SIG-M5 (cell line): ENCODE measurements at regions not wholly inside any gene's neighbourhood (a gene's known extent, or its start where the extent isn't known, plus 50 kb on each side); places are given as distances from the start of the nearest gene placed in this dataset.
"Not testable (repeated sequence)": the region's sequence is repeated elsewhere in the genome, so short reads cannot be mapped to it uniquely, and the experiment has no call there.

Experiments
- DNase-seq: peaks from one replicate; lab custom pipeline; 2025; lab: John Stamatoyannopoulos, UW

GRCh38 chr4:120200573-120201110 is 134.0 kb upstream of the MAD2L1 start:
- not testable (repeated sequence) for DNase-seq

DNA sequence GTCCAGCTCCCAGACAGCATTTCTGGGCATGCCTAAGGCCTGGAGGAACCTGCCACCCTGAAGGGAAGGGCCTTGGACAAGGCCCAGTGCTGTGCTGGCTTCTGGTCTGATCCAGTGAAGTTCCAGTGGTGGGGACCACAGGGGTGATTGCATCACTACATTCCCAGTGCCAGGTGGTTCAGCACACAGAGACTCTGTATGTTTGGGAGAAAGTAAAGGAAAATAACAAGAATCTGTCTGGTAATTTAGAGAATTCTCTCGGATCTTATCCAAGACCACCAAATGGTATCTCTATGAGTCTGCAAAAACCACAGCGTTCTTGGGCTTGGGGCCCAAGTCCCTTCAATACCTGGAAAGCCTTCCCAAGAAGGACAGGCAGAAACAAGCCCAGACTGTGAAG is 131.8 kb upstream of the MAD2L1 start:
- no peak for DNase-seq

GRCh38 chr4:120177603-120178002 is 111.0 kb upstream of the MAD2L1 start:
- no peak for DNase-seq

DNA sequence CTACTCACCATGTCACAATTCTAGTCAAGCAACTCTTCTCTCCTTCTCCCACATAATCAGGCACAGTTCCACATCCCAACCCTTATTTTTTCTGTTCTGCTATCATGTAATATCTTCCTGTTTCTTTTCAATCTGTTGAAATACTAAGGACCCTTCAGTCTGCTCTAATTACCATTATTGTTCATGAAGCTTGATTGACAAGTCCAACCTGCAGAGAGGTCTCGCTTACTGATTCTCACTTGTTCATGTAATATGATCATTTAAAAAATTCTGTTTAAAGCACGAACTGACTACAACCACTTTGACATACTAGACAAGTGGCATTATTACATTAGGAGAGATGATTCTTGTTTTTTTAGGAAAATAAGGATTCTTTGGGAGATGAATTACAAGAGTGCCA is 108.6 kb upstream of the MAD2L1 start:
- DNase-seq: no peak

GRCh38 chr4:120163895-120164294 is 97.2 kb upstream of the MAD2L1 start:
- DNase-seq: no peak

- DNase-seq: no peak
These were observed 92.3 kb upstream of the MAD2L1 start for GRCh38 chr4:120158841-120159463.

GRCh38 chr4:120158046-120158445 is 91.4 kb upstream of the MAD2L1 start:
- DNase-seq: no peak

DNA sequence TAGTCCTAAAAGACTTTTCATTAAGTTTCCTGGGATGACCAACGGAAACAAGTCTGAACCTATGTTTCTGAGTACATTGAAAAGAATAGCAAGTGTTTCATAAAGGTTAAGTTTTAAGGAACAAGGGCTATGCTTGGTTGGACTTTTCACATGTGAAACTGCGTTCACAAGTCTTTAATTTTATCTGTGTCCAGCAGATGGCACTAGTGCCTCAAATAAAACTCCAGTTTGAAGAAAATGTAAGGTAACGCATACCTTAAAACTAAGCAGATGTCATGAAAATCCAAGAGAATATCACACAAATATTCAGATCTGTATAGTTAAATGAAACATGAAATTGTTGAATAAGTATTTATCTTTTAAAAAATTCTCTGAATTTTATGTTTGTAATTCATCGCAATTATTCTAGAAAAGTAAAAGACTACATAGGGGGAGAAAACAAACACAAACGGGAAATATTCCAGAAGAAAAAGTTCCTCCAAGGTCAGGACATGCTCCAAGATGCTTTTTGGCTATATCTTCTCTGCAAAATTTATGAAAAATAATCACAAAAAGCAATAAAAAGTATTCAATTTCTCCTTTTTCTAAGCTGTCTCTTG is 89.6 kb upstream of the MAD2L1 start:
- DNase-seq: no peak

DNA sequence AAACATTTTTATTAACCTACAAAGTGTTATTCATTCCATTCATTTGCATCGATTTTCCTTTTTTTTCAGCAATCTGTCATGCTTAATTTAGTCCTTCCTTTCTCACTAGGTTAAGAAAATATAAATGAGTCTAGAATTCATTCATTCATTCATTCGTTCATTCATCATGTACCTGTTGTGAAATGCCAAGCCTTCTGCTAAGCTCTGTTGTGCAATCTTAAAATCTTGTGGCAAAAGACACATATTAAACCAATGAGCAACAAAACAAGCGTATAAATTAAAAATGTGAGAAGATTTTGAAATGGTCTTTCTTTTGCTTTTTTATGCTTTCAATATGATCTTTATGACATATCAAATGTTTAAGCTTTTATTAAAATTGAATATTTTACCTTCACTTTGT is 88.6 kb upstream of the MAD2L1 start:
- no peak for DNase-seq

GRCh38 chr4:120144634-120145033 is 78.0 kb upstream of the MAD2L1 start:
- no peak for DNase-seq

GRCh38 chr4:120144041-120144440 is 77.4 kb upstream of the MAD2L1 start:
- no peak for DNase-seq

- DNase-seq: no peak
These were observed 72.7 kb upstream of the MAD2L1 start for GRCh38 chr4:120139392-120139791.

DNA sequence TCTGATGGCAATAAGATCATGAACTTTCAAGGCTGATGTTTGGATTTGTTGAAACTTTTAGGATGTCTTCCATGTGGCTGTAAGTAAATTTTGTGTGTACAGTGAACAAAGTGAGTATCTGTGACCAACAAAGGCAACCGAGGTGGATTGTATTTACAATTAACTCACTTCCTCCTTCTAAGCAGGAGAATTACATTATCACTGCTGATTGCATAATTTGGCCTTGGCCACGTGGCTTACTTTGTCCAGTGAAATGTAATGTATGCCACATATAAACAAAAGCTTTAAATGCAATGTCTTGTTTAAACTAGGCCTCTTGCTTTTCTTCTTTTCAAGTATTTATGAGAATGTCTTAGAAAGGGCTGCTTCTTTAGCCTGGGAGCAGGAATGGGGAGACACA is 66.3 kb upstream of the MAD2L1 start:
- no peak for DNase-seq

- no peak for DNase-seq
These were observed 64.1 kb upstream of the MAD2L1 start for GRCh38 chr4:120130786-120131185.
